ENCODE measurements at regions not wholly inside any gene's neighbourhood (a gene's known extent, or its start where the extent isn't known, plus 50 kb on each side); places are given as distances from the start of the nearest gene placed in this dataset.

GRCh38 chr13:77989281-77989680 lies 70.7 kb upstream of the EDNRB start:
- Histone ChIP-seq H3K27me3 (replicated peaks; ENCODE audit: insufficient read depth, low read length) (no peaks in the 10 kb centered on the region), H3K36me3 (replicated peaks; ENCODE audit: insufficient read depth, low read length) (no peaks in the 10 kb centered on the region), H3K9me2 (replicated peaks; ENCODE audit: insufficient read depth, low read length) (no peaks in the 10 kb centered on the region), H3K4me3 (ENCODE audit: low read length) (no peak overlapping the region), H3K27ac (ENCODE audit: low read length) (no peak overlapping the region), H3K9ac (ENCODE audit: low read length) (no peak overlapping the region), H3K9me3 (replicated peaks; ENCODE audit: insufficient read depth, low read length) (no peaks in the 10 kb centered on the region), H4K20me1 (ENCODE audit: insufficient read depth, low read length) (no peaks in the 10 kb centered on the region), H2AFZ (ENCODE audit: low read length) (no peak overlapping the region), H3K4me2 (ENCODE audit: low read depth, low read length) (no peak overlapping the region), H3K4me1 (ENCODE audit: low read length) (peaks cover 5% of the 10 kb centered on the region; the same call in 1 of the 2 replicates), H3K79me2 (ENCODE audit: low read length) (no peaks in the 10 kb centered on the region), H3F3A (ENCODE audit: insufficient read depth, low read length) (no peaks in the 10 kb centered on the region)
- TF ChIP-seq EZH2phosphoT487 (IDR thresholded peaks at IDR 0.05; ENCODE audit: low read length) (no peak), EZH2 (optimal IDR thresholded peaks at IDR 0.05; ENCODE audit: low read depth, low read length) (no peak)
- TF ChIP-seq, protein P1, sequence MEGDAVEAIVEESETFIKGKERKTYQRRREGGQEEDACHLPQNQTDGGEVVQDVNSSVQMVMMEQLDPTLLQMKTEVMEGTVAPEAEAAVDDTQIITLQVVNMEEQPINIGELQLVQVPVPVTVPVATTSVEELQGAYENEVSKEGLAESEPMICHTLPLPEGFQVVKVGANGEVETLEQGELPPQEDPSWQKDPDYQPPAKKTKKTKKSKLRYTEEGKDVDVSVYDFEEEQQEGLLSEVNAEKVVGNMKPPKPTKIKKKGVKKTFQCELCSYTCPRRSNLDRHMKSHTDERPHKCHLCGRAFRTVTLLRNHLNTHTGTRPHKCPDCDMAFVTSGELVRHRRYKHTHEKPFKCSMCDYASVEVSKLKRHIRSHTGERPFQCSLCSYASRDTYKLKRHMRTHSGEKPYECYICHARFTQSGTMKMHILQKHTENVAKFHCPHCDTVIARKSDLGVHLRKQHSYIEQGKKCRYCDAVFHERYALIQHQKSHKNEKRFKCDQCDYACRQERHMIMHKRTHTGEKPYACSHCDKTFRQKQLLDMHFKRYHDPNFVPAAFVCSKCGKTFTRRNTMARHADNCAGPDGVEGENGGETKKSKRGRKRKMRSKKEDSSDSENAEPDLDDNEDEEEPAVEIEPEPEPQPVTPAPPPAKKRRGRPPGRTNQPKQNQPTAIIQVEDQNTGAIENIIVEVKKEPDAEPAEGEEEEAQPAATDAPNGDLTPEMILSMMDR (IDR thresholded peaks at IDR 0.05; ENCODE audit: low read length): no peak
- DNase-seq: no peak

- Histone ChIP-seq H3K4me2 (ENCODE audit: low read depth, low read length) (no peak overlapping the region), H3F3A (ENCODE audit: insufficient read depth, low read length) (no peaks in the 10 kb centered on the region), H3K27me3 (replicated peaks; ENCODE audit: insufficient read depth, low read length) (no peaks in the 10 kb centered on the region), H3K27ac (ENCODE audit: low read length) (no peak overlapping the region), H3K79me2 (ENCODE audit: low read length) (no peaks in the 10 kb centered on the region), H3K9ac (ENCODE audit: low read length) (no peak overlapping the region), H4K20me1 (ENCODE audit: insufficient read depth, low read length) (no peaks in the 10 kb centered on the region), H3K36me3 (replicated peaks; ENCODE audit: insufficient read depth, low read length) (no peaks in the 10 kb centered on the region), H3K4me3 (ENCODE audit: low read length) (no peak overlapping the region), H3K9me3 (replicated peaks; ENCODE audit: insufficient read depth, low read length) (no peaks in the 10 kb centered on the region), H3K9me2 (replicated peaks; ENCODE audit: insufficient read depth, low read length) (no peaks in the 10 kb centered on the region), H3K4me1 (ENCODE audit: low read length) (peaks cover 5% of the 10 kb centered on the region; the same call in 1 of the 2 replicates), H2AFZ (ENCODE audit: low read length) (no peak overlapping the region)
- TF ChIP-seq EZH2 (optimal IDR thresholded peaks at IDR 0.05; ENCODE audit: low read depth, low read length) (no peak), EZH2phosphoT487 (IDR thresholded peaks at IDR 0.05; ENCODE audit: low read length) (no peak)
- TF ChIP-seq, protein P1 (IDR thresholded peaks at IDR 0.05; ENCODE audit: low read length): no peak
- no peak for DNase-seq
Measured at GRCh38 chr13:77988355-77988754, 69.7 kb upstream of the EDNRB start.

DNA sequence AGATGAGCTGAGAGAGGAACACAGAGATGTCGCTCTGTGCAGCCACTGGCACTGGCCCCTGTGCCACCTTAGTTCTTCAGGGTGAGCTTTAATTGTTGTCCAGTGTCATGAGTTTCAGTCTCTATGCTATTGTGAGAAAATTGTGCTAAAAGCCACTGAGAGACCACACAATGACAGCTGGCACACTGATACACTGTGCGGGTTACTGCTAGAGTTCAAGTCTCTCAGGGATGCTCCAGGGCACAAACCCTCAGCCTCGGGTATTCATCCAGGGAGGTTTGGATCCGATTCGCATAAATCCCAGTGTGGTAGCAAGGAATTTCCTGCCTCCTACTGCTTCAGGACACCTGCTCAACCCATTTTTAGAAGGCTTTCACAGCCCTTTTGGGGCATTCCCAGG lies 68.1 kb upstream of the EDNRB start:
- peaks cover 5% of the 10 kb centered on the region; the same call in 1 of the 2 replicates for H3K4me1 ChIP-seq (ENCODE audit: low read length)
- H4K20me1 ChIP-seq (ENCODE audit: insufficient read depth, low read length): no peaks in the 10 kb centered on the region
- H3K4me2 ChIP-seq (ENCODE audit: low read depth, low read length): no peak overlapping the region
- H3F3A ChIP-seq (ENCODE audit: insufficient read depth, low read length): no peaks in the 10 kb centered on the region
- no peak overlapping the region for H3K4me3 ChIP-seq (ENCODE audit: low read length)
- no peaks in the 10 kb centered on the region for H3K9me3 ChIP-seq (replicated peaks; ENCODE audit: insufficient read depth, low read length)
- H3K9ac ChIP-seq (ENCODE audit: low read length): no peak overlapping the region
- no peaks in the 10 kb centered on the region for H3K9me2 ChIP-seq (replicated peaks; ENCODE audit: insufficient read depth, low read length)
- TF ChIP-seq, protein P1 (IDR thresholded peaks at IDR 0.05; ENCODE audit: low read length): no peak
- no peak for TF ChIP-seq EZH2phosphoT487 (IDR thresholded peaks at IDR 0.05; ENCODE audit: low read length)
- no peak for DNase-seq
- no peak overlapping the region for H2AFZ ChIP-seq (ENCODE audit: low read length)
- no peaks in the 10 kb centered on the region for H3K27me3 ChIP-seq (replicated peaks; ENCODE audit: insufficient read depth, low read length)
- no peaks in the 10 kb centered on the region for H3K79me2 ChIP-seq (ENCODE audit: low read length)
- H3K27ac ChIP-seq (ENCODE audit: low read length): no peak overlapping the region
- H3K36me3 ChIP-seq (replicated peaks; ENCODE audit: insufficient read depth, low read length): no peaks in the 10 kb centered on the region

Measured in MM.1S (cell line).